ENCODE measurements at regions not wholly inside any gene's neighbourhood (a gene's known extent, or its start where the extent isn't known, plus 50 kb on each side); places are given as distances from the start of the nearest gene placed in this dataset.
"Not testable (repeated sequence)": the region's sequence is repeated elsewhere in the genome, so short reads cannot be mapped to it uniquely, and the experiment has no call there.

- TF ChIP-seq CTCF, POLR2A (IDR thresholded peaks at IDR 0.05): not testable (repeated sequence)
Measured at GRCh38 chr1:146283527-146283880, 54.7 kb upstream of the NOTCH2NLA start.
